Upper lobe of left lung (tissue), 4 donors: ENCODE measurements at regions not wholly inside any gene's neighbourhood (a gene's known extent, or its start where the extent isn't known, plus 50 kb on each side); places are given as distances from the start of the nearest gene placed in this dataset.

Experiments used
- POLR2A ChIP-seq, 4 donors: fragments of 450-650 bp; IDR thresholded peaks; one replicate each; pipeline ENCODE4 v1.5.1; 2016 to 2017; ENCODE audit warnings: antibody characterized with exemption in 4 of 4, mild to moderate bottlenecking in 2 of 4
- POLR2AphosphoS5 ChIP-seq, 2 donors: sonication (generic); formaldehyde crosslinking; IDR thresholded peaks; one replicate each; pipeline ENCODE4 v1.5.1; 2017; ENCODE audit warnings: antibody characterized with exemption in 2 of 2
- TF ChIP-seq, protein P1 (sequence below), 6 experiments: fragments of 450-650 bp in 4 of 6; fragments of 200-600 bp in 2 of 6; sonication (generic) in 2 of 6; IDR thresholded peaks; one replicate each; pipeline ENCODE4 v1.5.1; 2016 to 2019; ENCODE audit warnings: antibody characterized with exemption in 6 of 6

DNA sequence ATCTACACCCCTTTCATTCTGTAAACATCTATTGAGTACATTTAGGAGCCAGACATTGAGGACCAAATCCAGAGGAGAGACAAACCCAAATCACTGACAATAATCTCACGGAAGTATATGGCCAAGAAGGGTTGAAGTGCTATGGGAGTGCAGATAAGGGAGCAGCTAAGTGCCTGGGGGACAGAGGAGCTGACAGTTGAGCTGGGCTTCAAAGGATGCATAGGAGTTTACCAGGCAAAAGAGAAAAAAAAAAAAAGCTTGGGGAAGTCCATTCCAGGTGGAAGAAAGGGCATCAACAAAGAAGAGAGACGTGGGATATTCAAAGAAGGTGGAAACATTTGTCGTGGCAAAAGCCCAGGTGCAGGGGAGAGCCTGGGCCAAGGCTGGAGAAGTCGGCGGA, 60.5 kb upstream of the NANOS1 start:
- TF ChIP-seq POLR2AphosphoS5 (IDR thresholded peaks at IDR 0.05) = no peak
- TF ChIP-seq POLR2A (IDR thresholded peaks at IDR 0.05) = no peak
- TF ChIP-seq, protein P1, sequence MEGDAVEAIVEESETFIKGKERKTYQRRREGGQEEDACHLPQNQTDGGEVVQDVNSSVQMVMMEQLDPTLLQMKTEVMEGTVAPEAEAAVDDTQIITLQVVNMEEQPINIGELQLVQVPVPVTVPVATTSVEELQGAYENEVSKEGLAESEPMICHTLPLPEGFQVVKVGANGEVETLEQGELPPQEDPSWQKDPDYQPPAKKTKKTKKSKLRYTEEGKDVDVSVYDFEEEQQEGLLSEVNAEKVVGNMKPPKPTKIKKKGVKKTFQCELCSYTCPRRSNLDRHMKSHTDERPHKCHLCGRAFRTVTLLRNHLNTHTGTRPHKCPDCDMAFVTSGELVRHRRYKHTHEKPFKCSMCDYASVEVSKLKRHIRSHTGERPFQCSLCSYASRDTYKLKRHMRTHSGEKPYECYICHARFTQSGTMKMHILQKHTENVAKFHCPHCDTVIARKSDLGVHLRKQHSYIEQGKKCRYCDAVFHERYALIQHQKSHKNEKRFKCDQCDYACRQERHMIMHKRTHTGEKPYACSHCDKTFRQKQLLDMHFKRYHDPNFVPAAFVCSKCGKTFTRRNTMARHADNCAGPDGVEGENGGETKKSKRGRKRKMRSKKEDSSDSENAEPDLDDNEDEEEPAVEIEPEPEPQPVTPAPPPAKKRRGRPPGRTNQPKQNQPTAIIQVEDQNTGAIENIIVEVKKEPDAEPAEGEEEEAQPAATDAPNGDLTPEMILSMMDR (IDR thresholded peaks at IDR 0.05) = no peak
